SK-N-SH (cell line): ENCODE measurements at regions not wholly inside any gene's neighbourhood (a gene's known extent, or its start where the extent isn't known, plus 50 kb on each side); places are given as distances from the start of the nearest gene placed in this dataset.

ENCODE experiments used
- CTCF ChIA-PET: fragments of 300-600, 350-600 bp; formaldehyde crosslinking; extraction: SDS; loops from one replicate; lab custom pipeline; 2021; lab: Yijun Ruan, JAX
- POLR2A ChIA-PET: fragments of 350-600 bp; sonication (Branson Sonifier 250); formaldehyde crosslinking; extraction: SDS; loops from one replicate; lab custom pipeline; 2020; ENCODE audit warnings: antibody characterized with exemption, inconsistent platforms; lab: Yijun Ruan, JAX
- DNase-seq: peaks from one replicate; pipeline ENCODE4 v3.0.0; 2012
- H2AFZ ChIP-seq: fragments of 200-600 bp; sonication (generic); 2 replicates; pipeline ENCODE4 v1.8.1; 2016; ENCODE audit warnings: antibody characterized with exemption, mild to moderate bottlenecking, low read depth
- H3F3A ChIP-seq: fragments of 200-600 bp; sonication (generic); replicated peaks from 2 replicates; pipeline ENCODE3; 2016; ENCODE audit warnings: antibody characterized with exemption, mild to moderate bottlenecking; ENCODE audit not compliant: insufficient read depth
- H3K27ac ChIP-seq, 2 experiments: fragments of 200-500 bp in 1 of 2; fragments of 200-600 bp in 1 of 2; sonication (Bioruptor generic) in 1 of 2; sonication (generic), shearing (Covaris generic) in 1 of 2; 2 replicates each; pipeline versions ENCODE4 v1.5.1 to v1.6.1; 2014 to 2016; ENCODE audit warnings: low read depth in 2 of 2, inconsistent platforms in 1 of 2, low read length in 1 of 2, mild to moderate bottlenecking in 1 of 2, mixed read lengths in 1 of 2
- H3K27me3 ChIP-seq: fragments of 200-600 bp; sonication (generic), shearing (Covaris generic); 2 replicates; pipeline ENCODE4 v1.6.1; 2016; ENCODE audit warnings: mixed run types; ENCODE audit not compliant: insufficient read depth
- H3K36me3 ChIP-seq, 2 experiments: fragments of 200-500 bp in 1 of 2; fragments of 200-600 bp in 1 of 2; sonication (Bioruptor generic) in 1 of 2; sonication (generic) in 1 of 2; replicated peaks in 1 of 2; 2 replicates each; pipeline versions ENCODE3 to v1.5.1; 2014 to 2016; ENCODE audit warnings: low read length in 1 of 2, mild to moderate bottlenecking in 1 of 2; ENCODE audit not compliant: insufficient read depth in 2 of 2, control insufficient read depth in 1 of 2
- H3K4me1 ChIP-seq, 2 experiments: fragments of 200-500 bp in 1 of 2; fragments of 200-600 bp in 1 of 2; sonication (Bioruptor generic) in 1 of 2; sonication (generic), shearing (Covaris generic) in 1 of 2; 2 replicates each; pipeline versions ENCODE4 v1.5.1 to v1.6.1; 2014 to 2016; ENCODE audit warnings: low read depth in 1 of 2, low read length in 1 of 2, mixed run types in 1 of 2; ENCODE audit not compliant: insufficient read depth in 2 of 2, control insufficient read depth in 1 of 2
- H3K4me2 ChIP-seq: fragments of 200-600 bp; sonication (generic), shearing (Covaris generic); 2 replicates; pipeline ENCODE4 v1.6.1; 2017; ENCODE audit warnings: mixed run types
- H3K4me3 ChIP-seq, 2 experiments: fragments of 200-500 bp in 1 of 2; fragments of 200-600 bp in 1 of 2; sonication (Bioruptor generic) in 1 of 2; sonication (generic), shearing (Covaris generic) in 1 of 2; 2 replicates each; pipeline versions ENCODE4 v1.5.1 to v1.8.1; 2014 to 2016; ENCODE audit warnings: low read depth in 2 of 2, inconsistent platforms in 1 of 2, low read length in 1 of 2, mild to moderate bottlenecking in 1 of 2, mixed read lengths in 1 of 2, moderate library complexity in 1 of 2
- H3K79me2 ChIP-seq: fragments of 200-600 bp; sonication (generic); 2 replicates; pipeline ENCODE4 v1.8.1; 2017; ENCODE audit warnings: mild to moderate bottlenecking; ENCODE audit not compliant: insufficient read depth
- H3K9ac ChIP-seq: fragments of 200-600 bp; sonication (generic); 2 replicates; pipeline ENCODE4 v1.6.1; 2017; ENCODE audit warnings: mixed run types
- H3K9me2 ChIP-seq: fragments of 200-600 bp; sonication (generic); 2 replicates; pipeline ENCODE4 v1.6.1; 2017; ENCODE audit warnings: mixed run types
- H3K9me3 ChIP-seq: fragments of 200-600 bp; sonication (generic); 2 replicates; pipeline ENCODE4 v1.6.1; 2017; ENCODE audit warnings: mixed run types, mild to moderate bottlenecking, moderate library complexity
- H4K20me1 ChIP-seq: fragments of 200-600 bp; sonication (generic); 2 replicates; pipeline ENCODE4 v1.6.1; 2017; ENCODE audit warnings: mild to moderate bottlenecking, mixed run types; ENCODE audit not compliant: insufficient read depth
- CHD2 ChIP-seq: fragments of 150-350 bp; IDR thresholded peaks from 2 replicates; pipeline ENCODE4 v1.6.1; 2018; ENCODE audit warnings: low read length; ENCODE audit not compliant: partially characterized antibody
- ELF1 ChIP-seq: IDR thresholded peaks from 2 replicates; pipeline ENCODE4 v1.4.0; 2012
- EP300 ChIP-seq, 2 experiments: IDR thresholded peaks; 2 replicates each; pipeline versions ENCODE4 v1.4.0 to v1.6.1; 2012; ENCODE audit warnings: borderline replicate concordance in 1 of 2, low read depth in 1 of 2, low read length in 1 of 2
- FOXJ3 ChIP-seq: sonication (generic); formaldehyde crosslinking; IDR thresholded peaks from 2 replicates; pipeline ENCODE4 v1.5.1; 2020; ENCODE audit warnings: mild to moderate bottlenecking, missing genetic modification reagents
- FOXM1 ChIP-seq: IDR thresholded peaks from 2 replicates; pipeline ENCODE4 v1.4.0; 2012; ENCODE audit warnings: low read depth, mild to moderate bottlenecking
- GATA2 ChIP-seq: sonication (generic); formaldehyde crosslinking; IDR thresholded peaks from 2 replicates; pipeline ENCODE4 v1.5.0; 2020; ENCODE audit warnings: mild to moderate bottlenecking, missing genetic modification reagents
- JUND ChIP-seq: IDR thresholded peaks from 2 replicates; pipeline ENCODE4 v1.4.0; 2012
- MEF2A ChIP-seq: IDR thresholded peaks from 2 replicates; pipeline ENCODE4 v1.4.0; 2012; ENCODE audit warnings: low read depth, borderline replicate concordance
- MXI1 ChIP-seq: IDR thresholded peaks from 2 replicates; pipeline ENCODE4 v1.6.1; 2012; ENCODE audit warnings: mild to moderate bottlenecking, low read depth, low read length, improper control_type of control experiment
- NRF1 ChIP-seq: IDR thresholded peaks from 2 replicates; pipeline ENCODE4 v1.6.1; 2012; ENCODE audit warnings: low read depth, mild to moderate bottlenecking, low read length
- PBX3 ChIP-seq: IDR thresholded peaks from 2 replicates; pipeline ENCODE4; 2012
- POLR2AphosphoS5 ChIP-seq: IDR thresholded peaks from 2 replicates; pipeline ENCODE4 v1.6.1; 2012; ENCODE audit warnings: low read depth, low read length
- RCOR1 ChIP-seq: fragments of 150-350 bp; IDR thresholded peaks from 2 replicates; pipeline ENCODE4 v1.6.1; 2017; ENCODE audit warnings: antibody characterized with exemption, low read length
- RFX5 ChIP-seq: IDR thresholded peaks from 2 replicates; pipeline ENCODE4 v1.6.1; 2012; ENCODE audit warnings: mild to moderate bottlenecking, improper control_type of control experiment, low read length
- RXRA ChIP-seq: IDR thresholded peaks from 2 replicates; pipeline ENCODE4 v1.4.0; 2012; ENCODE audit warnings: low read depth, mild to moderate bottlenecking, borderline replicate concordance
- SMC3 ChIP-seq: IDR thresholded peaks from 2 replicates; pipeline ENCODE4 v1.6.1; 2012; ENCODE audit warnings: low read depth, low read length, improper control_type of control experiment
- TEAD4 ChIP-seq: IDR thresholded peaks from 2 replicates; pipeline ENCODE4 v1.4.0; 2012; ENCODE audit warnings: mild to moderate bottlenecking, borderline replicate concordance; ENCODE audit not compliant: insufficient read depth
- YY1 ChIP-seq: IDR thresholded peaks from 2 replicates; pipeline ENCODE4 v1.4.0; 2012; ENCODE audit warnings: low read depth, mild to moderate bottlenecking
- WGBS: methylation state at CpG from one replicate; pipeline ENCODE4 v1.1.6; 2017; ENCODE audit warnings: low lambda C conversion rate; 5-methylcytosine and 5-hydroxymethylcytosine counted together
- TF ChIP-seq, protein P1 (sequence below): fragments of 150-350 bp; IDR thresholded peaks from 2 replicates; pipeline ENCODE4 v1.6.1; 2016; ENCODE audit warnings: mild to moderate bottlenecking, low read depth, low read length
- TF ChIP-seq, protein P2 (sequence below): IDR thresholded peaks from 2 replicates; pipeline ENCODE4 v1.6.1; 2012; ENCODE audit warnings: mild to moderate bottlenecking, low read depth, low read length, moderate library complexity

- Histone ChIP-seq H3F3A (no peaks in the 10 kb centered on the region), H4K20me1 (no peaks in the 10 kb centered on the region), H3K27ac (no peak overlapping the region), H3K4me3 (no peak overlapping the region), H3K9me2 (no peaks in the 10 kb centered on the region; the same call in 1 of the 2 replicates), H3K36me3 (no peaks in the 10 kb centered on the region), H3K79me2 (no peaks in the 10 kb centered on the region), H2AFZ (no peak overlapping the region), H3K9ac (no peak overlapping the region), H3K9me3 (no peaks in the 10 kb centered on the region), H3K27me3 (no peaks in the 10 kb centered on the region), H3K4me1 (no peaks in the 10 kb centered on the region; a peak in 1 of 4 replicates), H3K4me2 (no peak overlapping the region)
- ChIA-PET CTCF (no interaction called here), POLR2A (no interaction called here)
- 87% methylated on average over 2 of the region's 2 CpGs for WGBS
- DNase-seq, result no peak
- no peak for TF ChIP-seq EP300 (IDR thresholded peaks at IDR 0.05; ENCODE audit: borderline replicate concordance in 1 of 2, low read depth in 1 of 2, low read length in 1 of 2)
- TF ChIP-seq, protein P1, sequence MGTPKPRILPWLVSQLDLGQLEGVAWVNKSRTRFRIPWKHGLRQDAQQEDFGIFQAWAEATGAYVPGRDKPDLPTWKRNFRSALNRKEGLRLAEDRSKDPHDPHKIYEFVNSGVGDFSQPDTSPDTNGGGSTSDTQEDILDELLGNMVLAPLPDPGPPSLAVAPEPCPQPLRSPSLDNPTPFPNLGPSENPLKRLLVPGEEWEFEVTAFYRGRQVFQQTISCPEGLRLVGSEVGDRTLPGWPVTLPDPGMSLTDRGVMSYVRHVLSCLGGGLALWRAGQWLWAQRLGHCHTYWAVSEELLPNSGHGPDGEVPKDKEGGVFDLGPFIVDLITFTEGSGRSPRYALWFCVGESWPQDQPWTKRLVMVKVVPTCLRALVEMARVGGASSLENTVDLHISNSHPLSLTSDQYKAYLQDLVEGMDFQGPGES, result no peak
- no peak for TF ChIP-seq ELF1
- no peak for TF ChIP-seq RCOR1
- no peak for TF ChIP-seq MXI1
- TF ChIP-seq CHD2, result no peak
- TF ChIP-seq MEF2A, result no peak
- no peak for TF ChIP-seq JUND
Observed at GRCh38 chr1:188641566-188642211, 1812.9 kb downstream of the PLA2G4A start.

- no peak for DNase-seq
- no peaks in the 10 kb centered on the region for H4K20me1 ChIP-seq
- H3K9ac ChIP-seq, result no peak overlapping the region
- no peak overlapping the region for H3K4me3 ChIP-seq
- no peak overlapping the region for H3K4me2 ChIP-seq
- H3K36me3 ChIP-seq, result no peaks in the 10 kb centered on the region
- H3K79me2 ChIP-seq, result no peaks in the 10 kb centered on the region
- H3K9me3 ChIP-seq, result no peaks in the 10 kb centered on the region
- CTCF ChIA-PET, result interaction anchor here (0.5 kb wide), 1 partner anchor 1182 kb away, joined by 3 read pairs; no protein-coding TSS in a partner anchor
- WGBS, result 86% methylated on average over 5 of the region's 5 CpGs
- TF ChIP-seq, protein P2, sequence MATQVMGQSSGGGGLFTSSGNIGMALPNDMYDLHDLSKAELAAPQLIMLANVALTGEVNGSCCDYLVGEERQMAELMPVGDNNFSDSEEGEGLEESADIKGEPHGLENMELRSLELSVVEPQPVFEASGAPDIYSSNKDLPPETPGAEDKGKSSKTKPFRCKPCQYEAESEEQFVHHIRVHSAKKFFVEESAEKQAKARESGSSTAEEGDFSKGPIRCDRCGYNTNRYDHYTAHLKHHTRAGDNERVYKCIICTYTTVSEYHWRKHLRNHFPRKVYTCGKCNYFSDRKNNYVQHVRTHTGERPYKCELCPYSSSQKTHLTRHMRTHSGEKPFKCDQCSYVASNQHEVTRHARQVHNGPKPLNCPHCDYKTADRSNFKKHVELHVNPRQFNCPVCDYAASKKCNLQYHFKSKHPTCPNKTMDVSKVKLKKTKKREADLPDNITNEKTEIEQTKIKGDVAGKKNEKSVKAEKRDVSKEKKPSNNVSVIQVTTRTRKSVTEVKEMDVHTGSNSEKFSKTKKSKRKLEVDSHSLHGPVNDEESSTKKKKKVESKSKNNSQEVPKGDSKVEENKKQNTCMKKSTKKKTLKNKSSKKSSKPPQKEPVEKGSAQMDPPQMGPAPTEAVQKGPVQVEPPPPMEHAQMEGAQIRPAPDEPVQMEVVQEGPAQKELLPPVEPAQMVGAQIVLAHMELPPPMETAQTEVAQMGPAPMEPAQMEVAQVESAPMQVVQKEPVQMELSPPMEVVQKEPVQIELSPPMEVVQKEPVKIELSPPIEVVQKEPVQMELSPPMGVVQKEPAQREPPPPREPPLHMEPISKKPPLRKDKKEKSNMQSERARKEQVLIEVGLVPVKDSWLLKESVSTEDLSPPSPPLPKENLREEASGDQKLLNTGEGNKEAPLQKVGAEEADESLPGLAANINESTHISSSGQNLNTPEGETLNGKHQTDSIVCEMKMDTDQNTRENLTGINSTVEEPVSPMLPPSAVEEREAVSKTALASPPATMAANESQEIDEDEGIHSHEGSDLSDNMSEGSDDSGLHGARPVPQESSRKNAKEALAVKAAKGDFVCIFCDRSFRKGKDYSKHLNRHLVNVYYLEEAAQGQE, result no peak
- TF ChIP-seq RCOR1 (no peak), TEAD4 (no peak), FOXJ3 (CRISPR knock-in tag) (no peak), RFX5 (no peak), SMC3 (no peak), CHD2 (no peak), NRF1 (no peak), PBX3 (no peak), GATA2 (CRISPR knock-in tag) (no peak), RXRA (no peak), FOXM1 (no peak), EP300 (IDR thresholded peaks at IDR 0.05; ENCODE audit: borderline replicate concordance in 1 of 2, low read depth in 1 of 2, low read length in 1 of 2) (no peak), ELF1 (no peak), POLR2AphosphoS5 (no peak), MEF2A (no peak), YY1 (no peak)
- TF ChIP-seq, protein P1, result no peak
- H3K4me1 ChIP-seq, result no peaks in the 10 kb centered on the region; a peak in 1 of 4 replicates
- H3K9me2 ChIP-seq, result no peaks in the 10 kb centered on the region; the same call in 1 of the 2 replicates
- POLR2A ChIA-PET, result no interaction called here
- H2AFZ ChIP-seq, result no peak overlapping the region
- H3K27ac ChIP-seq, result no peak overlapping the region
- H3K27me3 ChIP-seq, result no peaks in the 10 kb centered on the region
- H3F3A ChIP-seq, result no peaks in the 10 kb centered on the region
Observed at GRCh38 chr1:188642704-188643103, 1814.0 kb downstream of the PLA2G4A start.
